NCI-H2171 (cell line): ENCODE measurements at regions not wholly inside any gene's neighbourhood (a gene's known extent, or its start where the extent isn't known, plus 50 kb on each side); places are given as distances from the start of the nearest gene placed in this dataset.

Experiments
- DNase-seq: peaks from one replicate; lab custom pipeline; 2025; lab: John Stamatoyannopoulos, UW

DNA sequence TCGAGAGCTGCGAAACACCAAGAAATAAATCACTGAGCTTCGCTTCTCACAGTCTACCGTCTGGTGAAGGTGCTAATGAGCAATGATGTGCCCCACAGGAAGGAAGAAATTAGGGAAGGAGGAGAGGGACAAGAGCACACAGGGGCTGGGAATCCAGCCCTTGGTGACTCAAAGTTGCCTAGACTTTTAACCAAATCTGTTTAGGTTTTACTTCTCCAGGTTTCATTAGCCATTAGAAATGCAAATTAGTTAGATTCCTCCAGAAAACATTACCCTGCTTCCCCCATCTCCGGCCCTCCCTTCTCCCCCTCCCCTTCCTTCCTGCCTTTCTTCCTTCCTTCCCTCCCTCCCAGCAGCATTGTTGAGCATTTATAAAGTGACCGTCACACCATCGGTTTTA lies 59.3 kb upstream of the UBE2E1 start:
- DNase-seq = no peak

- no peak for DNase-seq
These were observed 57.9 kb upstream of the UBE2E1 start for GRCh38 chr3:23747841-23748240.

GRCh38 chr3:23748398-23749110 lies 57.2 kb upstream of the UBE2E1 start:
- DNase-seq = no peak

- no peak for DNase-seq
These were observed 56.1 kb upstream of the UBE2E1 start for GRCh38 chr3:23749609-23750008.

GRCh38 chr3:23750573-23751210 lies 55.1 kb upstream of the UBE2E1 start:
- DNase-seq = no peak

DNA sequence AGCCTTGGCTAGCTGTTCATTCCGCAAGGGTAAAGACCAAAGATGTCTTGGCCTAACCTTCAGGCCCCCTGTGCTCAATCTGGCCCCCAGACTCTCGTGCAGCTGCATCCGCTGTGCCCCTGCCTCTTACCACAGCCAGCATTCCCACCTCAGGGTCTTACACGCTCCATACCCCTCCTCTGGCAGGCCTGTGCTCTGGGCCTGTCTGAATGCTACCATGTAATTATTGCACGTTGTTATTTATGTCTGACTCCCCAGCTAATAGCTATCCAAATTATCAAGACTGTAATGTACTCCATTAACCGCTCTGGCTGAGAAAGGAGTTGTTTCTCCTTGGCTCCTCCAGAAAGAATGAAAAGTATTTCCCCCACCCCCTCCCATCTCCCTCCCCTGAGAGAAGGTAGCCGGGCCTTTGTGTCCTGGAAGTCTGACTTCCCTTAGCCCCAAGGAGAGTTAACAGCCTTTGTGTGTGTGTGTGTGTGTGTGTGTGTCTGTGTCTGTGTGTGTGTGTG lies 54.5 kb upstream of the UBE2E1 start:
- DNase-seq = no peak

- DNase-seq = no peak
These were observed 53.6 kb upstream of the UBE2E1 start for GRCh38 chr3:23752126-23752525.

- no peak for DNase-seq
These were observed 51.5 kb upstream of the UBE2E1 start for GRCh38 chr3:23754215-23754614.
